ENCODE measurements at regions not wholly inside any gene's neighbourhood (a gene's known extent, or its start where the extent isn't known, plus 50 kb on each side); places are given as distances from the start of the nearest gene placed in this dataset.

GRCh38 chr2:65565681-65566080 is 133.3 kb upstream of the SPRED2 start:
- Histone ChIP-seq H3K9ac (no peak overlapping the region), H3K36me3 (replicated peaks in 1 of 2; ENCODE audit: control insufficient read depth in 1 of 2, insufficient read depth in 2 of 2, low read length in 1 of 2) (no peaks in the 10 kb centered on the region), H3K79me2 (ENCODE audit: insufficient read depth) (no peaks in the 10 kb centered on the region), H4K20me1 (ENCODE audit: insufficient read depth) (no peaks in the 10 kb centered on the region), H3K4me3 (ENCODE audit: low read depth in 2 of 2, low read length in 1 of 2) (no peak overlapping the region), H3K27ac (ENCODE audit: low read depth in 2 of 2, low read length in 1 of 2) (no peak overlapping the region), H3K9me2 (no peaks in the 10 kb centered on the region), H3K9me3 (no peaks in the 10 kb centered on the region), H2AFZ (ENCODE audit: low read depth) (no peak overlapping the region), H3F3A (replicated peaks; ENCODE audit: insufficient read depth) (peaks cover 4% of the 10 kb centered on the region), H3K4me1 (ENCODE audit: control insufficient read depth in 1 of 2, insufficient read depth in 2 of 2, low read depth in 1 of 2, low read length in 1 of 2) (no peaks in the 10 kb centered on the region), H3K4me2 (no peak overlapping the region), H3K27me3 (ENCODE audit: insufficient read depth) (no peaks in the 10 kb centered on the region)
- ChIA-PET CTCF (no interaction called here), POLR2A (no interaction called here)
- TF ChIP-seq TAF1 (IDR thresholded peaks at IDR 0.05; ENCODE audit: borderline replicate concordance, low read depth, low read length) (no peak), FOXM1 (IDR thresholded peaks at IDR 0.05; ENCODE audit: low read depth) (no peak), ELF1 (IDR thresholded peaks at IDR 0.05) (no peak)
- DNase-seq = no peak
- WGBS (ENCODE audit: low lambda C conversion rate) = 76% methylated on average over 4 of the region's 8 CpGs

- WGBS (ENCODE audit: low lambda C conversion rate) = 100% methylated on average over 1 of the region's 4 CpGs
- Histone ChIP-seq H3K4me3 (ENCODE audit: low read depth in 2 of 2, low read length in 1 of 2) (no peak overlapping the region), H3K36me3 (replicated peaks in 1 of 2; ENCODE audit: control insufficient read depth in 1 of 2, insufficient read depth in 2 of 2, low read length in 1 of 2) (no peaks in the 10 kb centered on the region), H3K9ac (no peak overlapping the region), H3K27me3 (ENCODE audit: insufficient read depth) (no peaks in the 10 kb centered on the region), H3F3A (replicated peaks; ENCODE audit: insufficient read depth) (no peaks in the 10 kb centered on the region), H3K4me1 (ENCODE audit: control insufficient read depth in 1 of 2, insufficient read depth in 2 of 2, low read depth in 1 of 2, low read length in 1 of 2) (no peaks in the 10 kb centered on the region), H3K79me2 (ENCODE audit: insufficient read depth) (no peaks in the 10 kb centered on the region), H3K27ac (ENCODE audit: low read depth in 2 of 2, low read length in 1 of 2) (no peak overlapping the region), H3K9me3 (no peaks in the 10 kb centered on the region), H3K9me2 (no peaks in the 10 kb centered on the region), H2AFZ (ENCODE audit: low read depth) (no peak overlapping the region), H3K4me2 (no peak overlapping the region), H4K20me1 (ENCODE audit: insufficient read depth) (no peaks in the 10 kb centered on the region)
- TF ChIP-seq ZBTB33 (IDR thresholded peaks at IDR 0.05; ENCODE audit: borderline replicate concordance, low read depth) (no peak), FOSL2 (IDR thresholded peaks at IDR 0.05; ENCODE audit: borderline replicate concordance, low read depth) (no peak), TEAD4 (IDR thresholded peaks at IDR 0.05; ENCODE audit: borderline replicate concordance, insufficient read depth) (no peak), RCOR1 (IDR thresholded peaks at IDR 0.05; ENCODE audit: low read length) (no peak), CTCF (IDR thresholded peaks at IDR 0.05) (no peak), GABPA (IDR thresholded peaks at IDR 0.05; ENCODE audit: low read depth) (no peak), CHD2 (IDR thresholded peaks at IDR 0.05; ENCODE audit: low read length, partially characterized antibody) (no peak)
- POLR2A ChIA-PET = no interaction called here
- CTCF ChIA-PET = interaction anchor here (1.5 kb wide), 1 partner anchor 299 kb away, joined by 3 read pairs; no protein-coding TSS in a partner anchor
- DNase-seq = no peak
Measured at GRCh38 chr2:65564299-65564698, 131.9 kb upstream of the SPRED2 start.
